Prostate gland (tissue), 2 donors: ENCODE measurements at regions not wholly inside any gene's neighbourhood (a gene's known extent, or its start where the extent isn't known, plus 50 kb on each side); places are given as distances from the start of the nearest gene placed in this dataset.

Experiments used
- POLR2A ChIP-seq: fragments of 450-650 bp; IDR thresholded peaks from one replicate; pipeline ENCODE4 v1.6.1; 2016; ENCODE audit warnings: antibody characterized with exemption, mild to moderate bottlenecking
- TF ChIP-seq, protein P1 (sequence below), 4 experiments: fragments of 200-600 bp in 2 of 4; fragments of 450-650 bp in 2 of 4; sonication (generic) in 2 of 4; IDR thresholded peaks; 1 replicate in 3 of 4; 2 replicates in 1 of 4; pipeline ENCODE4 v1.5.1; 2016 to 2019; ENCODE audit warnings: antibody characterized with exemption in 4 of 4, mild to moderate bottlenecking in 2 of 4, moderate library complexity in 2 of 4

DNA sequence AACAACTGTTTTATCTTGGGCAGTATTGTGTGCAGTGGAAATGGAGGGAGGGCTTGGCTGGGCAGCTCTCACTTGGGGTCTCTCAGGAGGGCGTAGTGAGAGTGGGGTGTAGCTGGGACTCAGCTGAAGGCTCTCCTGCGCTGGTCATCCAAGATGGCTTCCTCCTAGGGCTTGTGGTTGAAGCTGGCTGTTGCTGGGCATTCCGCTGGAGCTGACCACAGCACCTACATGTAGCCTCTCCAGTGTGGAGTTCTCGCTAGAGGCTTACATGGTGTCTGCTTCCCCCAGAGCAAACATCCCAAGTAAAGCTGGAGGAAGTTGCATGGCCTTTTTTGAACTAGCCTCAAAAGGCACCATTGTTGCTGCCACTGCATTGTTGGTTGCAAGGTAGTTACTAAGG lies 344.1 kb upstream of the MARCKS start:
- TF ChIP-seq, protein P1, sequence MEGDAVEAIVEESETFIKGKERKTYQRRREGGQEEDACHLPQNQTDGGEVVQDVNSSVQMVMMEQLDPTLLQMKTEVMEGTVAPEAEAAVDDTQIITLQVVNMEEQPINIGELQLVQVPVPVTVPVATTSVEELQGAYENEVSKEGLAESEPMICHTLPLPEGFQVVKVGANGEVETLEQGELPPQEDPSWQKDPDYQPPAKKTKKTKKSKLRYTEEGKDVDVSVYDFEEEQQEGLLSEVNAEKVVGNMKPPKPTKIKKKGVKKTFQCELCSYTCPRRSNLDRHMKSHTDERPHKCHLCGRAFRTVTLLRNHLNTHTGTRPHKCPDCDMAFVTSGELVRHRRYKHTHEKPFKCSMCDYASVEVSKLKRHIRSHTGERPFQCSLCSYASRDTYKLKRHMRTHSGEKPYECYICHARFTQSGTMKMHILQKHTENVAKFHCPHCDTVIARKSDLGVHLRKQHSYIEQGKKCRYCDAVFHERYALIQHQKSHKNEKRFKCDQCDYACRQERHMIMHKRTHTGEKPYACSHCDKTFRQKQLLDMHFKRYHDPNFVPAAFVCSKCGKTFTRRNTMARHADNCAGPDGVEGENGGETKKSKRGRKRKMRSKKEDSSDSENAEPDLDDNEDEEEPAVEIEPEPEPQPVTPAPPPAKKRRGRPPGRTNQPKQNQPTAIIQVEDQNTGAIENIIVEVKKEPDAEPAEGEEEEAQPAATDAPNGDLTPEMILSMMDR (IDR thresholded peaks at IDR 0.05): no peak
- no peak for TF ChIP-seq POLR2A
